Transverse colon (tissue), 4 donors: ENCODE measurements at regions not wholly inside any gene's neighbourhood (a gene's known extent, or its start where the extent isn't known, plus 50 kb on each side); places are given as distances from the start of the nearest gene placed in this dataset.
"Not testable (repeated sequence)": the region's sequence is repeated elsewhere in the genome, so short reads cannot be mapped to it uniquely, and the experiment has no call there.

Experiments used
- DNase-seq: peaks from one replicate; pipeline ENCODE4 v3.0.0-alpha.2; 2019
- H3K27ac ChIP-seq, 4 donors: fragments of 200-600 bp; sonication (generic); 2 replicates each; pipeline ENCODE4 v1.5.1; 2016 to 2018; ENCODE audit warnings: inconsistent platforms in 4 of 4
- H3K27me3 ChIP-seq: fragments of 200-600 bp; sonication (generic); 2 replicates; pipeline ENCODE4 v1.5.1; 2017; ENCODE audit warnings: inconsistent platforms
- H3K36me3 ChIP-seq, 4 donors: fragments of 200-600 bp; sonication (generic); 2 replicates each; pipeline ENCODE4 v1.5.1; 2017 to 2019; ENCODE audit warnings: inconsistent platforms in 4 of 4
- H3K4me1 ChIP-seq, 4 donors: fragments of 200-600 bp; sonication (generic); 2 replicates each; pipeline ENCODE4 v1.5.1; 2017 to 2020; ENCODE audit warnings: inconsistent platforms in 4 of 4
- H3K4me3 ChIP-seq, 4 donors: fragments of 200-600 bp; sonication (generic); 1 replicate in 1 of 4; 2 replicates in 3 of 4; pipeline versions ENCODE4 v1.5.1 to v1.6.1; 2017 to 2019; ENCODE audit warnings: inconsistent platforms in 4 of 4
- H3K9me3 ChIP-seq, 2 donors: fragments of 200-600 bp; sonication (generic); 2 replicates each; pipeline ENCODE4 v1.5.1; 2017 to 2019; ENCODE audit warnings: inconsistent platforms in 2 of 2
- CTCF ChIP-seq, 5 experiments: fragments of 200-600 bp in 3 of 5; fragments of 450-650 bp in 2 of 5; sonication (generic) in 3 of 5; IDR thresholded peaks; 1 replicate in 2 of 5; 2 replicates in 3 of 5; pipeline ENCODE4 v1.5.1; 2016 to 2017; ENCODE audit warnings: antibody characterized with exemption in 5 of 5, inconsistent platforms in 3 of 5, mild to moderate bottlenecking in 2 of 5, moderate library complexity in 1 of 5
- EP300 ChIP-seq: sonication (generic); formaldehyde crosslinking; IDR thresholded peaks from one replicate; pipeline ENCODE4 v1.6.1; 2017; ENCODE audit warnings: antibody characterized with exemption, low read depth
- POLR2A ChIP-seq: fragments of 450-650 bp; IDR thresholded peaks from one replicate; pipeline ENCODE4 v1.6.1; 2016; ENCODE audit warnings: antibody characterized with exemption, mild to moderate bottlenecking, moderate library complexity
- POLR2AphosphoS5 ChIP-seq, 3 donors: sonication (generic); formaldehyde crosslinking; IDR thresholded peaks; one replicate each; pipeline ENCODE4 v1.6.1; 2016; ENCODE audit warnings: antibody characterized with exemption in 3 of 3
- WGBS, 2 donors: methylation state at CpG; one replicate each; pipeline ENCODE4 v1.1.5; 2018; ENCODE audit warnings: low coverage in 1 of 2; 5-methylcytosine and 5-hydroxymethylcytosine counted together
- in situ Hi-C, 4 donors: fragments of 200-750 bp; cut with MboI; loops; one replicate each; pipeline versions ENCODE4 v1.15.0 to v1.15.1; 2017; ENCODE audit warnings: low sequenced_read_pairs in 3 of 4, low pct_ligation_motif_present in 1 of 4, low pct_unique_long_range_greater_than_20kb in 1 of 4
- intact Hi-C: fragments of 100-400 bp; cut with DNase I; formaldehyde crosslinking; loops from one replicate; pipeline ENCODE4 v1.15.1; 2023; ENCODE audit warnings: low total_unique reads

- no peak for DNase-seq
- H3K27ac ChIP-seq, result no peak overlapping the region
- WGBS, 2 donors, result 98 to 100% methylated on average over 2 to 4 of the region's 4 CpGs
- no peaks in the 10 kb centered on the region for H3K4me1 ChIP-seq
- no peak for TF ChIP-seq POLR2A
- no peak for TF ChIP-seq POLR2AphosphoS5 (IDR thresholded peaks at IDR 0.05)
- no peak for TF ChIP-seq CTCF (IDR thresholded peaks at IDR 0.05)
- no peak for TF ChIP-seq EP300
- intact Hi-C loops (no loop called here), in situ Hi-C loops (loop anchor here in 1 of 4 donors (25.0 kb wide), 1 partner anchor 273 kb away; no protein-coding TSS in a partner anchor)
- H3K9me3 ChIP-seq, result no peaks in the 10 kb centered on the region
- H3K27me3 ChIP-seq, result no peaks in the 10 kb centered on the region
- H3K4me3 ChIP-seq, result no peak overlapping the region
- H3K36me3 ChIP-seq, result peaks cover 0 to 72% (median 34%) of the 10 kb centered on the region in 4 donors
These were observed 313.3 kb downstream of the TYW1 start for GRCh38 chr7:67309764-67310549.

DNA sequence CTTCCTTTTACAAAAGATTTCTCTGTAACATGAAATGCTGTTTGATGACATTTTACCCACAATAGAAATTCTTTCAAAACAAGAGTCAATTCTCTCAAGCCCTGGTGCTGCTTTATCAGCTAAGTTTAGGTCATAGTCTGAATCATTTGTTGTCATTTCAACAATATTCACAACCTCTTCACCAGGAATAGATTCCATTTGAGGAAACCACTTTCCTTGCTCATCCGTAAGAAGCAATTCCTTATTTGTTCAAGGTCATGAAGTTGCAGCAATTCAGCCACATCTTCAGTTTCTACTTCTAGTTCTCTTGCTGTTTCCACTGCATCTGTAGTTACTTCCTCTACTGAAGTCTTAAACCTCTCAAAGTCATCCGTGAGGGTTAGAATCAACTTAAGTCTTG is 315.3 kb downstream of the TYW1 start:
- H3K4me3 ChIP-seq, result no peak overlapping the region
- no peak for TF ChIP-seq EP300
- no peak for TF ChIP-seq CTCF (IDR thresholded peaks at IDR 0.05)
- TF ChIP-seq POLR2AphosphoS5 (IDR thresholded peaks at IDR 0.05), result no peak
- TF ChIP-seq POLR2A, result no peak
- intact Hi-C loops (no loop called here), in situ Hi-C loops (loop anchor here in 1 of 4 donors (25.0 kb wide), 1 partner anchor 275 kb away; no protein-coding TSS in a partner anchor)
- H3K9me3 ChIP-seq, result no peaks in the 10 kb centered on the region
- H3K27me3 ChIP-seq, result no peaks in the 10 kb centered on the region
- H3K36me3 ChIP-seq, result peaks cover 0 to 75% (median 34%) of the 10 kb centered on the region in 4 donors
- 81 to 91% methylated on average over 1 to 2 of the region's 2 CpGs for WGBS, 2 donors
- H3K4me1 ChIP-seq, result no peaks in the 10 kb centered on the region
- H3K27ac ChIP-seq, result no peak overlapping the region
- no peak for DNase-seq

- H3K4me3 ChIP-seq, result no peak overlapping the region
- H3K4me1 ChIP-seq, result no peaks in the 10 kb centered on the region
- in situ Hi-C loops (loop anchor here in 1 of 4 donors (25.0 kb wide), 1 partner anchor 276 kb away; no protein-coding TSS in a partner anchor), intact Hi-C loops (no loop called here)
- TF ChIP-seq POLR2AphosphoS5 (IDR thresholded peaks at IDR 0.05) (no peak), EP300 (no peak), POLR2A (no peak), CTCF (IDR thresholded peaks at IDR 0.05) (no peak)
- 92 to 100% methylated on average over 2 of the region's 2 CpGs for WGBS, 2 donors
- H3K9me3 ChIP-seq, result no peaks in the 10 kb centered on the region
- H3K36me3 ChIP-seq, result peaks cover 0 to 73% (median 32%) of the 10 kb centered on the region in 4 donors
- no peaks in the 10 kb centered on the region for H3K27me3 ChIP-seq
- no peak for DNase-seq
- no peak overlapping the region for H3K27ac ChIP-seq
These were observed 316.6 kb downstream of the TYW1 start for GRCh38 chr7:67313213-67313612.

- DNase-seq, H3K4me3 ChIP-seq, H3K4me1 ChIP-seq, H3K9me3 ChIP-seq, H3K27ac ChIP-seq, H3K27me3 ChIP-seq, intact Hi-C loops: not testable (repeated sequence)
- in situ Hi-C loops, result loop anchor here in 1 of 4 donors (25.0 kb wide), 1 partner anchor 280 kb away; no protein-coding TSS in a partner anchor
- H3K36me3 ChIP-seq, result peaks cover 0 to 45% (median 18%) of the 10 kb centered on the region in 4 donors
- WGBS, 2 donors, result 98 to 100% methylated on average over 1 to 4 of the region's 4 CpGs
These were observed 320.3 kb downstream of the TYW1 start for GRCh38 chr7:67316902-67317301.

DNA sequence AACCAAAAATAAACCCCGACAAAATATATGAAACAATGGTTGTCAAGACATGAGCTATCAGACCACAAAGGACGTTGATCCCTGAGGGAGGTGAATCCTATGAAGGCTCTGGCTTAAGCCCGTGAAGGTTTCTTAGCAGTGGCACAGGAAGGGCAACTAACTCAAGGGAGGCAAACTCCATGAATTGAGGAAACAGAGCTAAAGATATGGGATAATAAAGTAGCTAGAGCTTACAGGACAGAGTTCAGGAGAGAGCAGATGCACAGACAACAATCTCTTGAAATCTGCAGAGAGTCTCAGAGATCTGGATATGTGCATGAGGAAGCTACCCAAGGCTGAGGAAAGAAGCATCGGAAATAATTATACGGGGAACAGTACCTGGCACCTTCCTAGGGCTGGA is 331.6 kb downstream of the TYW1 start:
- 55 to 61% methylated on average over 4 to 5 of the region's 5 CpGs for WGBS, 2 donors
- H3K36me3 ChIP-seq, H3K27ac ChIP-seq, H3K4me1 ChIP-seq, H3K4me3 ChIP-seq, DNase-seq, intact Hi-C loops, H3K27me3 ChIP-seq, in situ Hi-C loops, H3K9me3 ChIP-seq: not testable (repeated sequence)

- H3K36me3 ChIP-seq, H3K4me1 ChIP-seq, H3K9me3 ChIP-seq, H3K27ac ChIP-seq, H3K4me3 ChIP-seq, DNase-seq, intact Hi-C loops, H3K27me3 ChIP-seq, in situ Hi-C loops: not testable (repeated sequence)
- WGBS, 2 donors, result 94% methylated on average over 1 of the region's 1 CpG; no CpG with 5 or more reads in 1 of the 2 donors
These were observed 338.5 kb downstream of the TYW1 start for GRCh38 chr7:67335165-67335564.

DNA sequence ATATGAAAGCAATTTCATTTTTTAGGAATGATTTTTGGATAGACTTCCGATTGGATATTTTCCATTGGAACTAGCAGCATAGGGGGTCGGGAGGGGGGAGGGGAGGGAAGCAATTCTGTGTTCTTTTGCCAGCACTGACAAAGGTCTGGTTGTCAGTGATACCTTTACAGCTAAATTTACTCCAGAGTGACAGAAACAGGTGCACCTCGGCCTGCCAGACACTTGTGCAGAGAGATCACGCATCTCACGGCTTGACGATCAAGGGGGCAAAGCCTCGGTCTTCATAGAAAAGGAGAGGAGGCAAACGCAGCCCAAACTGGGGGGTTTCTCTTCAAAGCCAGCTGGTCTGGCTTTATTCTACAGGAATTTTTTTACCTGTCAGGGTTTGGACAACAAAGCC is 339.0 kb downstream of the TYW1 start:
- H3K36me3 ChIP-seq, H3K9me3 ChIP-seq, in situ Hi-C loops, H3K4me1 ChIP-seq, DNase-seq, H3K27ac ChIP-seq, intact Hi-C loops, H3K4me3 ChIP-seq, H3K27me3 ChIP-seq: not testable (repeated sequence)
- WGBS, 2 donors, result 88% methylated on average over 1 of the region's 8 CpGs; no CpG with 5 or more reads in 1 of the 2 donors
